GM19043 (cell line): ENCODE measurements at regions not wholly inside any gene's neighbourhood (a gene's known extent, or its start where the extent isn't known, plus 50 kb on each side); places are given as distances from the start of the nearest gene placed in this dataset.
A peak's percentile ranks its signal among the peaks of the same experiment; 100 is the strongest.

Experiments used
- ATAC-seq: cut with Tn5 transposase; IDR thresholded peaks from one replicate; pipeline ENCODE4 v1.9.1; 2021; ENCODE audit warnings: low read depth; ENCODE audit not compliant: unreplicated experiment

DNA sequence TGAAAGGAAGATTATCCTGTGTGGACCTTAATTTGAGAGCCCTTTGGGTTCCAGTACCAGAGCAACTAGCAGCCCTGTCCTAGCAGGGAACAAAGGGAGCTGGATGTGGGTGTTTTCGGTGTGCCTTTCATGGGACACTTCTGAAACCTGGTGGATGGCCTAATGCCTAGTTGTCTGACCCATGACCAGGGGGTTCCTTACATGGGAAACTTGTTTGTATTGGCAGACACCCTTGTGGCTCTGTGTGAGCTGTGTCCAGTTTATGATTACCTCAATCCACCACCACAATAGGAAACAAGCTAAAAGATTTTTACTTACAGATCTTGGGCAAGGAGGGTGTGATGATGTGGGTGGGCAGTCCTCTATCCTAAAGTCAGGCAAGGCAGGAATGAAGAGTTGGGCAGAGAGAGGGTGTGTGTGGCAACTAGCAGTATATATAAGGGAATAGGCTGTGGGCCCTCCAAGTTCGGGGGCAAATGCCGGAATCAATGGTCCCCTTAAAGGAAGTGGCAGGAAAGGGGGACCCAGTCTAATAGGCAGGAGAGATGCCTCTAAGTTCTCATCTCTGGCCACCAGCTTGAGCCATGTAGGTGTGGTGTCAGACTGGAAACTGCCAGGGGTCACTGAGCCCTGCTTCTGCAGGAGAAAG lies 264.6 kb downstream of the QKI start:
- ATAC-seq: no peak

DNA sequence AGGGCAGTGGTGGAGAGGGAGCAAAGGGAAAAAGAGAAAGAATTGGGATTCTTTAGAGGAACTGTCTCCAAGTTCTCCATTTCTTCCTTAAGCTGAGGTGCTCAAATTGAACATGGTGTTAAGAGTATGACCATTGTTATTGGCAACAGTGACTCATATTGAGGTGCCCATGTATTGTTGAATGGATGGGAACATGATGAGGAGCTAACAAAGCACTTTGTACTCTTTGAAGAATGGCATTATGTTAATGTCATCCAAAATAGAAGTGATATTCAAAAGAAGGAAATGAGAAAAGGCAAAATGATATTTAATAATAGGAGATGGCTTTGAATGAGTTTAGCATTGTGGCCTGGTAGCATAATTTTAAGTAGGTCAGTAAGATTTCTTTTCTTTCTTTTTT lies 261.1 kb downstream of the QKI start:
- no peak for ATAC-seq

DNA sequence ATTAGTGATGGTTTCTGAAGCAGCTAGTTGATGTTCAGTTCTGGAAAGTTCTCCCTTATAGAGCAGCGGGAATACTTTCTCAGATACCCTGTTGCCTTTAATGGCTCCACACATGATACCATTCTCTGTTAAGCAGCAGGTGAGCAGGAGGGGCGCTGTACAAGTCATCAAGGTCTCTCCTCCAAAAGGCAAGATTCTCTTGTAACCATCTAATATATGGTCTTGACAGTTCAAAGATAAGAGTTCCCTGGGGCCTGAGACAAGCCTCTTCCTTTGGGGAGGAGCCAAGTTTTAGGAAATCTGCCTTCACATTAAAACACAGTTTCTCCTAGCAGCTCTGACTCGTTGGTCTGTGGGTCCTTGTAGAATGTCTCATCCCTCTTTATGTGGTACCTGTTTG lies 258.2 kb downstream of the QKI start:
- no peak for ATAC-seq

DNA sequence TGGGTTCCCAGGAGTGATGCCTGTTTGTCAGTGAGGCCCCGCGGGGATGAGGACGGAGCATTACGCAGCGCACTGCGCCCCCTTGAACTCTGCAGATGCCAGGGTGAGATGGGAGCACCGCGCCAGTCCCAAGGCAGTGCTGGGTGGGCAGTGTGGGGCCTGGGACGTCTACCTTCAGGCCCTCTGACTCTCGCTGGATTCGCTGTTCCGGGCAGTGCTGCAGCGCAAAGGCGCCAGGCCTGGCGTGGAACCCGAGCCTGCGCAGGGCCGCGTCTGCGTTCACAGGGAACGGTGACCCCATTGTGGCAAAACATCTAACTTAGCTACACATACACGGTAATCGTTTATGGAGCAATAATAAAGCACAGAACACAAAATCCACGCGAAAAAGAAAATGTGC lies 257.3 kb downstream of the QKI start:
- no peak for ATAC-seq

DNA sequence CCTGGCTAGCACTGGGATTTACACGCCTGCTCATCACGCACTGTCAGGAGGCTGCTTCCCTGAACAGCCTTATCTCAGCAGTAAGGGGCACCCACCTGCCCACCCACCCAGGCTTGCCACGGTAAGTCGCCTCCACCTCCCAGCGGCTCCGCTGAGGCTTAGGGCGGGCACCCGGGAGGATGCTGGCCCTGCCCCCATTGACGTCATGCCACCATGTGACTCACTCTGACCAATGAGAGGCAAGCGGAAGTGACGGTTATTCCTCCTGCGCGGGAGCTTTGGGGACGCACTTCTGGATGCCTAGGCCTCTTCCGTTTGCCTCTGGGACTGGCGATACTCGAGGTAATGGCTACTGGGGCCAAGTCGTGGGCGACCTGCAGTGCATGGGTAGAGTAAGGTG lies 256.8 kb downstream of the QKI start:
- ATAC-seq: no peak

DNA sequence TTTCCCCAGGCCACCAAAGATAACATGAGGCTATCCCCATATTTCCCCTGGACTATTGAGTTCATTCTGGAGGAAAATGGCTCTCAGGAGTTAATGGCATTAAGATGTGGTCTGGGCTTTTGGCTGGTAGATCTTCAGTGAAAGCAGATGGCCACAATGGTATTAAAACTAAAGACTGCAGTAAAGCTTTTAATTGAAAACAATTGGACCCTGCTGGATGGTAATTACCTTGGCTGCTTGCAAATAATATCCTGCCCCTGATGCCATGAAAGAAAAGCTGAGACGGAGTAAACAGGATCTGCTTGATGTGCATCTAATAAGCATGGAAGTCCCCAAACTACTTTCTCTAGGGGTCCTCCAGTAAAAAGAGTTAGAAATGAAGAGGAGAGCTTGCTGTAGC lies 255.8 kb downstream of the QKI start:
- ATAC-seq: no peak

DNA sequence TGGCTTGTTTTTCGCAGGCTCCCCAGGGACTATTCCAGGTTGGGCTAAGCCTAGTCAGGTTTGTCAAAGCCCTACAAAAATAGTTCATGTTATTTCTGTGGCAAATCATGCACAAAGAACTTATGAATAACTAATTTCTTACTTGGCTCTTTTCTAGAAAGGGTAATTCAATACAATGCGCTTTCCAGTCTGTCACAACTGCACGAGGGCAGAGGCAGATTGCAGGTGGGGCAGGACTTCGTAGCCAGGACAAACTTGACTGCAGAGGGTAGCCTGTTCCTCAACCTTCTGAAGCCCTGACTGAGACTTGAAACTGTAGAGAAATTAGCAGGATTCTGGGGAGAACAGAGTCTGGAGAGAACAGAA lies 253.5 kb downstream of the QKI start:
- peak; percentile 48 for ATAC-seq

DNA sequence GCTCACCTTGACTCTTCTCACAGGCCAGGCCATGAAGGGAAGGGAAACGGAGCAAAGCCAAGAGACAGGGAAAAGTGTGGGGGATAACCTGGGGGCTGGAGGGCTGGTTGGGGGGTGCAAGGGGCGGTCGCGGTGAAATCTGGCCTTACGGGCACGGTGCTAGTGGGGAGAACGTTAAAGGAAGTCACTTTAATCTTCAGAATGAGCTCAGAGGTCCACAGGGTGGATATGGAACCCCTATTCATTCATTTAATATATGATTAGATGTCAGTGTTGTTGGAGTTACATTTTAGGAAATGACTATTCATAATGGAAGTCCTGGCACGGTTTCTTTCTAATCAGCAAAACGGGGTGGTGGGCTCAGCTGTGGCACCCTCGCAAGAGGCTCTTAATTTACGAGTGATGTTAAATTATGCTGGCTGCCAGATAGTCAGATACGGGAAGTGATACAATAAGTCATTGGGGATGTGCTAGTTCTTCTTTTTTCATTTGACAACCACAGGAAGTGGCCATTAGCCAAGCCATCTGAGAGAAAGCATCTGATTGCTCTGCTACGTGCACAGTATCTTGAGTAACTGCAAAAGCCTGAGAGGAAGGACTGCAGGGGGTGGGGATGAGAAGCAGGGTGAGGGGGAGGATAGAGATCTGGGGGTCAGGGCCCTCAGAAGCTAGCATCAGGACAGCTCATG lies 253.0 kb downstream of the QKI start:
- peak; percentile 96 for ATAC-seq

DNA sequence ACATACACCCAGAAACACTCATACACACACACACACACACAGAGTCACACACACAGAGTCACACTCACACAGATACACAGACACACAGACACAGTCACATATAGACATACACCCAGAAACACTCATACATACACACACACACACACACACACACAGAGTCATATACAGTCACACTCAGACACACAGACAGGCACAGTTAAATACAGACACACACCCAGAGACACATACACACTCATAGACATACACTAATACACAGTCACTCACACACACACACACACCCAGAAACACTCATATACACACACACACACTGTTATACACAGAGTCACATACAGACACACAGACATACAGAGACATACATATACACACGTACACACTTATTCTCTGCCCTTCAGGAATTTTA lies 250.9 kb downstream of the QKI start:
- no peak for ATAC-seq

DNA sequence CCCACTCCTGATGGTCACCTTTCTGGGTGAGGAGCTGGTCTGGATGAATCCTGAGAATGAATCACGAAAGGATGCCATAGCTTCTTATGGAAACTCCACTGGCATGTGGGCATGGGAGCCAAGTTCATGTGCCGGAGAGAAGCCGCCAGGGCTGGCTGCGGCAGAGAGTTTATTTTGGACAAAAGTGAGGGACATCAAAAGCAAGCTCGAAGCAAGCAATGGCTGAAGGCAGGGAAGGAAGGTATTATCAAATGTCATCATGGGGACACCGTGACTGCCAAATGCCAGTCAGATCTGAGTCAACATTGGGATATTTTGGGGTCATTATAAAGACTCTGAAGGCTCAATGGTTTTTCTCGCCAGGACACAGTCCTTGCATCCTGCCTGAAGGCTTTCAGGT lies 249.1 kb downstream of the QKI start:
- ATAC-seq: no peak

DNA sequence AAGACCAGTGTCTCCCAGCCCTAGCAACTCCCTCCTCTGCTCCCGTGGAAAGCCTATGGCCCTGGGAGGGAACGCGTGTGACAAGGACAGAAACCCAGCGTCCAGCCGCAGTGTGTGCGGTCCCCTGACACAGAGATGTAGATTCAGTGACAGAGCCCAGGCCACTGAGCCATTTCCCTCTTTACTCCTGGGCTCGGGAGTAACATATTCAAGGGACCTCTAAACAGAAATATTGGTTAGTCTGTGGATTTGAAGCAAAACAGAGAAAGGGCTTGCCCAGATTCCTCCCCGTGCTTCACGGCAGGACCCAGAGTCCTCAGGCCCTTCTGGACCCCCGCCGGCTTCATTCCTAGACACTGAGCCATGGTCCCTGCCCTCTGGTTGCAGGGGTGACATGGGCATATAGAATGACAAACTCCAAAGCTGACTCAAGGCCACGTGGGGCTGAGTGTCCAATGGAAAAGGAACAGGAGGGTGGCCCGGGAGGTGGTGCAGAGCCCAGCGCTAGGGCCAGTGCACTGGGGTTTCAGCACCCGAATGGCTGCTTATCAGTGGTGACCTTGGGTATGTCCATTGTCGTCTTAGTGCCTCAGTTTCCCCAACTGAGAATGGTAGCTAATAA lies 248.2 kb downstream of the QKI start:
- ATAC-seq: no peak

DNA sequence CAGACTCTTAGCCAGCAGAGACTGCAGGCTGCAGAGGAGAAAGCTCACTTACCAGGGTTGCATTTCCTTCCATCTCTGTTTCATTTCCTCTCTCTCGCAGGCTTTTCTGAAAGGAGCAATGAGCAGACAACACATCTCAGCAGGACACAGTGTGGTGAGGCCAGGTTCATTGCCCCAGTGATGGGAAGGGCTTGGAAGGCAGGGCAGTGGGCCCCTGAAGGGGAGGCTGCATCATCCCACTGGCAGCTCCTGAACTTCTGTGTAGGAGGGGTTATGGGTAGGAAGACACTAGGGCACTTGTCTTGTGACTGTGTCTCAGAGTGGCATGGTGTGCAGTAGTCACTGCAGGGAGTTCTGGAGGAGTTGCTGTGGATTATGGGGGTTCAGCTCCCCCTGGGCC lies 246.8 kb downstream of the QKI start:
- peak; percentile 98 for ATAC-seq

DNA sequence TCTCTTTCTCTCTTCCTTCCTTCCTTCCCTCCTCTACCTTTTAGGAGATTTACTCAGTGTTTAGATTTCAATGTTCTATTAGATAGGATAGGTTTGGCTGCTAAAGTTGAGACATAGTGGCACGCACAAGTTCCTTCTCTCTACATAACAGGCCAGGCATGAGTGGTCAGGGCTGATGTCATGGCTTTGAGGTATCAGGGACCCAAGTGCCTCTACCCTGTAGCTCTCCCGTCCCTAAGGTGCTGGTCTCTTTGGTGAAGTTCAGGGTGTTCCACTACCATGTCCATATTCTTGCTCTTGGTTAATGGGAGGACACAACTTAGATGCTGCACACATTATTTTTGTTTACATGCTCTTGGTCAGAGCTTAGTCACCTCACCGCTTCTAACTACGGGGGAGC lies 245.3 kb downstream of the QKI start:
- ATAC-seq: no peak

DNA sequence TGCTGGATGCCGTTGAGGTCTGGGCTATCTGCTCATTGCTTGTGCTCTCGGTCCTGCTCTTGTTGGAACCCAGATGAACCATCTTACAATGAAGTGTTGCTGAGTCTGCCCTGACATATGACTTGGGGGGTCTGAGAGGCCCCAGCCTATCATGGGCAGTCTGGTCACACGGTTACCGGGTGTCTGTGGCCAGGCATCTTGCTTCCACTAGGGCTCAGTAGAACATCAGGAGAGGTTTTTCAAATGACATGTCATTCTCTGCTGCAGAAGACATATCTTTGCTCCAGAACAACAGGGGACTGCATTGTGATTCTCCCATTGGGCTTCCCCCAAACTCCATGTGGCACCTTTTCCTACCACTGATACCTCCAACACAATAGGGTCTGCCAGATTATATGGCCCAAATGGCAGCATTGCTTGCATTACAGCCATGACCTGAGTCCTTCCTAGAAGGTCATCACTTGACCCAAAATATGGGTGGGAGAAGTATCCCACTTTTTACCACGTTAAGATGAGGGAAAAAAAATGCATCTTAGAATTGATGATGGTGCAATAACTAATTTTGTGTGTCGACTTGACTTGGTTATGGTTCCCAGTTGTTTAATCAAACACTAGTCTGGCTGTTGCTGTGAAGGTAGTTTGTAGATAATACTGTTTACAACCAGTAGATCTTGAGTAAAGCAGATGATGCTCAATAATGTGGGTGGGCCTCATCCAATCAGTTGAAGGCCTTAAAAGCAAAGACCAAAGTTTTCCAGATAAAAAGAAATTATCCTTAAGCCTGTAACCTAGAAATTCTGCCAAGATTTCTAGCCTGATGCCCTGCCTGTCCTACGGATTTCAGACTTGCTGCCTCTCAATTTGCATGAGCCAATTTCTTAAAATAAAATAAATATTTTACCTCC lies 241.0 kb downstream of the QKI start:
- no peak for ATAC-seq

DNA sequence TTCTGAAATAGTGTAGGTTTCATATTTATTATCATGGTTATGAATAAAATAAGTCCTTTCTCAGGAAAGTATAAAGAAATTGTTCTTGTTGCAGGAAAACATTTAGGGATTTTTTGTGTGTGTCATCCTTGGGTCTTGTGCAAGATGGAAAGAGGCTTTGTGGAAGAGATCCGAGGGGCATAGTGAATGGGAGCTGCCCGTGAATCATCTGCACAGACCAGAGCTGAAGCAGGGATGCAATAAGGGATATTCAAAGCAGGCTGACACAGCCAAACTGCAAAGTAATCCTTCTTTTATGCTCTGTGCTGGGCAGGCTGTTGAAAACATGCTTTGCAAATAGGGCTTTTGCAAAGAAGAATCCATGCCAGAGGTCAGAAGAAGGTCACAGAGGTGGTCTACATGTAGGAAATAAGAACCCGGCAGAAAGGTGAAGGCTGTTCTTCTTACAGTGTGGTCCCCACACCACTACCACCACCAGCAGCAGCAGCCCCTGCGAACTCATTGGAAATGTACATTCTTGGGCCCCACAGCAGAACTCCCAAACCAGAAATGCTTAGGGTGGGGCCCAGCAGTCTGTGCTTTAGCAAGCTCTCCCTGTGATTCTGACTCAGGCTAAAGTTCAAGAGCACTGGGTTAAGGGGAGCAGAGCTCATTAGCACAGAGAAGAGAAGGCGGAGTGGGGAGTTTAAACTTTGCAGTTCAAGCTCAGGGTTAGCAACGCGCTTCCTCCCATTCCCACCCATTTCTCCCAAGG lies 237.6 kb downstream of the QKI start:
- no peak for ATAC-seq

DNA sequence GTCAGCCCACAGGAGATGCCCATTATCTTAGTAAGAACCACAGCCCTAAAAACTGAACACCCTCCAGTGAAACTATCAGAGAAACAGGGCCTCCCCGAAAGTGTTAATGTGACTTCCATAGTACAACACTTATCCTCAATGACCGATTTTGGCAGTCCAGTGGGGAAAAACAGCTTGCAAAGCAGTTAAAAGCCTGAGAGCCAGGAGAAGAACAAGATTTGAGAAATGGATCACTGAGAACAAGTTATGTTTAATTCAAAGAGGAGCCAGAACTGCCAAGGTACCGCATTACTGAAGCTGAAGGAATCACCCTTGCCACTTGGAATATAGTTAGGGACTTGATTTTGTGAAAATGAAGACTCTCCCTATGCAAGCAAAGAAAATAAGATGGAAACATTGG lies 236.9 kb downstream of the QKI start:
- no peak for ATAC-seq

DNA sequence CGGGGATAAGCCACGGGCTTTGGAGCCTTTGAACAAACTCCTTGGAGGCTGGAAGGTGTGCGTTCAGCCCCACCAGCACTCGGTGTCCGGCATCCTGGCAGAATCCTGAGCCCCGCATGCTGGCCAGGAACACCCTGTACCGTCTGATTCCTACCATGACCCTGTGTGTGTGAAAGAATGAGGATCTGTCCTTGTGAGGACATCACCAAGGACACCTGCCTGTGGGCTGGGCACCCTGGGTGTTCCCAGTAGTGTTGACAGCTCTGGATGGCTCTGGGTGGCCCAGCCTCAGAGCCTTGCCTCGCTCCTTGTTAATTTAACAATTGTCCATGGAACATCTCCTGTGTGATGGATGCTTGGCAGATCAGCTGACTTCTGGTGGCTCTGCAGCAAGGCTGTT lies 234.3 kb downstream of the QKI start:
- ATAC-seq: no peak

DNA sequence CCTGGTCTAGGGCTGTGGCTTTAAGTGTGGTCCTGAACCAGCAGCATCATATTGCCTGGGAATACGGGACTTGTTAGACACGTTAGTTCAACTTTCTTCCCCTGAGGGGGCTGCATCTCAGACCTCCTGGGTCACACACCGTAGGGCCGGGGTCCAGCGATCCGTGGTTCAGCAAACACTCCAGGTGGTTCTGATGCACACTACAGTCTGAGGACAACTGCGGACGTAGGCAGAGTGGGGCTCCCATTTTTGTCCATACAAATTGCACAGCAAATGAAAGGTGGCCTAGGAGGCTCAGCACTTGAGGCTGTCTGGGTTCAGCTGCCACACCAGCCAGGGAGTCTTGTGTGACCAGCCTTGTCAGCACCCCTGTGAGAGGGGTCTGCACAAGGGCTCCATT lies 233.1 kb downstream of the QKI start:
- ATAC-seq: no peak

DNA sequence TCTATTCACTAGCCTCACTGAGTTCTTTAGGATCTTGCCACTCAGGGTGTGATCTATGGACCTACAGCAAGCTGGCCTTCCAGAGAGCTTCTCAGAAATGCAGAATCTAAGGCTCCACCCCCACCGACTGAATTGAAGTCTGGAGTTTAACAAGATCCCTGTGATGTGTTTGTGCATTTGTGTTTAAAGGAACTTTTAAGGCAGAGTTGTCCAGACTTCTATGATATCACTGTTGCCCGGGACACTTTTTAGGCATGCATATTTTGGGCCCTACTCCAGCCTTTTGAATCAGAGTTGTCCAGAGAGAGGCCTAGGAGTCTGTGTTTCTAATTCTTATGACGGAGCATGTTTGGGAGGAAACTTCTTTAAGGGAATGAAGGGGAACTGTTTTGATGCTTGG lies 232.3 kb downstream of the QKI start:
- no peak for ATAC-seq

DNA sequence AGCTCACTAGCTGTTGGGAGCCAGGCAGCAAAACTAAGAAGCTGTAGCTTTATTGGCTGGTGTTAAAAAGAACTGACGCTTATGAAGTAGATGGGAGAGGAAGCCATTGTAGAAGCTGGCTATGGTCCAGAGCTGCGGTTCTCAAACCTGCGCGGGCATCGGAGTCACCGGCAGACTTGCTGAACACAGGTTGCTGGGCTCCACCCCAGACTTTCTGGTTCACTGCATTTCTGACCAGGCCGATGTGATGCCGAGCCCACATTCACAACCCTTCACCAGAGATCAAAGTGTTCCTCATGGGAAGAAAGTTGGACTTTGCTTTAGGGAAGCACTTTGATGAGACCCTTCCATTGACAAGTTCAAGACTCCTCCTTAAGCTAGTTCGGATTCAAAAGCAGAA lies 231.6 kb downstream of the QKI start:
- no peak for ATAC-seq

DNA sequence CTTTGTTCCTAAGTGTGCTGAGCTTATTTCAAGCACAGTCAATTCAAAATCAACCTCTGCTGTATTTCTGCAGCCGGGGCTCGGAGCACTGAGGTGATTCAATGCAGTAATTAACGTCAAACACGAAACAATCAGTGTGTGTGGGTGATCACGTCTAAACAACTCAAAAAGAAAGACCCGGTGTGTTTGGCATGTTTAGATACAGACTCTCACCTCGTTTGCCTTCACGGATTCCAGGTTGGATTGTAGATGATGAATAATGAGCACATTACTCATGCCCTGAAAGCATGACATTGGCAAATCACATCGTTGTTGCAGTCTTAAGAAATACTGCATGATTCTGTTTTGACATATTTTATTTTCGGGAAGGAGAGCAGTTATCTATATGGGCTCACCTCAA lies 231.0 kb downstream of the QKI start:
- no peak for ATAC-seq
